WTC11 (cell line): ENCODE measurements at regions not wholly inside any gene's neighbourhood (a gene's known extent, or its start where the extent isn't known, plus 50 kb on each side); places are given as distances from the start of the nearest gene placed in this dataset.

Experiments used
- ARID4B ChIP-seq: sonication (generic); formaldehyde crosslinking; IDR thresholded peaks from 2 replicates; pipeline ENCODE4 v1.8.0; 2023; ENCODE audit warnings: missing genetic modification reagents, mild to moderate bottlenecking, borderline replicate concordance
- CTCF ChIP-seq: fragments of 200-600 bp; IDR thresholded peaks from 2 replicates; pipeline ENCODE4 v1.8.0; 2022; ENCODE audit warnings: antibody characterized with exemption
- E2F1 ChIP-seq: sonication (generic); formaldehyde crosslinking; IDR thresholded peaks from 2 replicates; pipeline ENCODE4 v1.8.0; 2022; ENCODE audit warnings: mild to moderate bottlenecking, missing genetic modification reagents
- ETV6 ChIP-seq: sonication (generic); formaldehyde crosslinking; IDR thresholded peaks from 2 replicates; pipeline ENCODE4 v1.8.1; 2022; ENCODE audit warnings: mild to moderate bottlenecking, missing genetic modification reagents
- PREB ChIP-seq: sonication (generic); formaldehyde crosslinking; IDR thresholded peaks from 2 replicates; pipeline ENCODE4 v1.8.1; 2022; ENCODE audit warnings: mild to moderate bottlenecking, missing genetic modification reagents, moderate library complexity, borderline replicate concordance
- SOX15 ChIP-seq: fragments of 250-450 bp; sonication (Bioruptor Pico); IDR thresholded peaks from 2 replicates; pipeline ENCODE4 v1.9.0; 2021; ENCODE audit warnings: mild to moderate bottlenecking

- no peak for TF ChIP-seq SOX15 (CRISPR knock-in tag)
- TF ChIP-seq E2F1 (CRISPR knock-in tag), result no peak
- TF ChIP-seq PREB, result no peak
- no peak for TF ChIP-seq ETV6
- TF ChIP-seq CTCF, result no peak
- no peak for TF ChIP-seq ARID4B (CRISPR knock-in tag)
Observed at GRCh38 chr10:131456411-131456810, 144.9 kb upstream of the TCERG1L start.
